Skin epidermis (tissue), 12 donors: ENCODE measurements at regions not wholly inside any gene's neighbourhood (a gene's known extent, or its start where the extent isn't known, plus 50 kb on each side); places are given as distances from the start of the nearest gene placed in this dataset.
"Not testable (repeated sequence)": the region's sequence is repeated elsewhere in the genome, so short reads cannot be mapped to it uniquely, and the experiment has no call there.

Experiments
- H3K27ac ChIP-seq, 21 experiments: fragments of 200-600 bp; sonication (generic) in 11 of 21; one replicate each; pipeline ENCODE4 v1.5.0; 2020; ENCODE audit warnings: mild to moderate bottlenecking in 3 of 21, inconsistent platforms in 2 of 21, moderate library complexity in 2 of 21
- H3K4me3 ChIP-seq, 7 experiments: fragments of 200-600 bp; sonication (generic) in 2 of 7; one replicate each; pipeline ENCODE4 v1.5.0; 2020; ENCODE audit warnings: inconsistent platforms in 2 of 7, mild to moderate bottlenecking in 2 of 7, moderate library complexity in 1 of 7

DNA sequence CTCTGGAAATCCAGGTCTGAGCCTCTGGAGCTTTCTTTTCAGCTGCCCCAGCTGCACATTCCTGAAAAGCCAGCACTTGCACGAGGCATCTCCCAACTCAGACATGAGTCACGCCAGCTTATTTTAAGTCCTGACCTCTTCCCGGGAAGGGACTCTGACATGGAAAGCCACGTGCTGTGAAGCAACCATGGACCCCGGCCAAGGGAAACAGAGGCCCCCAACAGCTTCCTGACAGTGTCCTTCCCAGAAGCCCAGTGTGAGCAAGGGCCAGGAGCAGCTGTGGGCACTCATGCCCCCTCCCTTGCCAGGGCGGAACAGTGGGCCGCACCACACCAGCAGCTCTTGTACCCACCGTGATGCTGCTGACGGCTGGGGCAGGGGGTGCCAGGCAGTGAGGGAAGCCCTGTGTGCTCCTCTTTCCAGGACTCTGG lies 118.8 kb upstream of the CADM1 start:
- peak overlapping the region in 2 of 21 experiments; percentile 53 to 71 for H3K27ac ChIP-seq
- H3K4me3 ChIP-seq: no peak overlapping the region

- no peak overlapping the region for H3K4me3 ChIP-seq
- no peak overlapping the region for H3K27ac ChIP-seq
Measured at GRCh38 chr11:115618428-115618827, 114.2 kb upstream of the CADM1 start.

GRCh38 chr11:115617767-115618166 lies 113.6 kb upstream of the CADM1 start:
- Histone ChIP-seq H3K27ac (no peak overlapping the region), H3K4me3 (no peak overlapping the region)

- H3K4me3 ChIP-seq: no peak overlapping the region
Measured at GRCh38 chr11:115616971-115617370, 112.8 kb upstream of the CADM1 start.

DNA sequence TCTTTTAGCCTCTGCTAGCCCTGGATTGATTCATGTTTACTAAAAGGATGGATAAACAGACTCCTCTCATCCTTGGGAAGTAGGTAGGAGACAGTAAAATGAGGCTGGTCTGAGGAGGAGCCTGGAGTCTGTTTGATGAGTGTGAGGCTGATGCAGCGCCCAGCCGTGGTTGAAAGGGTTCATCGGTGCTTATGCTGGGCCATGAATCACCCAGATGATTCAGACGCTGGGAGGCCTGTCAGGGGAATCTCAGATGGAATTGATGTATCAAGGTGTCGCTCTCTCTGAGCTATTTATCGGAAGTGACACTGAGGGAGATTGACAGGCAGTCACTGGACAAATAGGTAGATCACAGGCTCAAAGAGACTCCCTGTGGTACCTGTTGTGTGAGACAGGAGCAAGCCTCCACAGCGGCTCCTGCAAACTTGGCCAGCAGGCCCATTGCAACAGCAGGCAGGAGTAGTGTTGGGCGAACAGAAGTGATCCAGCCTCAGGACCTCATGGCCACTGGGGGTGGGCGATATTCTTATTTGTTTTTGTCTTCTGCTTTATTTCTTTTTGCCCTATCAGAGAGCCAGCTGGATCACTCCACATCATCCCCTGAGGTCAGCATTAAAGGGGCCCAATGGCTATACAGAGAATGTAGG lies 109.9 kb upstream of the CADM1 start:
- no peak overlapping the region for H3K27ac ChIP-seq
- H3K4me3 ChIP-seq: no peak overlapping the region

More at GRCh38 chr11:115616971-115617370, 112.8 kb upstream of the CADM1 start:
- H3K27ac ChIP-seq: no peak overlapping the region

- H3K27ac ChIP-seq: no peak overlapping the region
- H3K4me3 ChIP-seq: no peak overlapping the region
Measured at GRCh38 chr11:115613004-115613403, 108.8 kb upstream of the CADM1 start.

- Histone ChIP-seq H3K4me3 (no peak overlapping the region), H3K27ac (no peak overlapping the region)
Measured at GRCh38 chr11:115612046-115612730, 108.0 kb upstream of the CADM1 start.

DNA sequence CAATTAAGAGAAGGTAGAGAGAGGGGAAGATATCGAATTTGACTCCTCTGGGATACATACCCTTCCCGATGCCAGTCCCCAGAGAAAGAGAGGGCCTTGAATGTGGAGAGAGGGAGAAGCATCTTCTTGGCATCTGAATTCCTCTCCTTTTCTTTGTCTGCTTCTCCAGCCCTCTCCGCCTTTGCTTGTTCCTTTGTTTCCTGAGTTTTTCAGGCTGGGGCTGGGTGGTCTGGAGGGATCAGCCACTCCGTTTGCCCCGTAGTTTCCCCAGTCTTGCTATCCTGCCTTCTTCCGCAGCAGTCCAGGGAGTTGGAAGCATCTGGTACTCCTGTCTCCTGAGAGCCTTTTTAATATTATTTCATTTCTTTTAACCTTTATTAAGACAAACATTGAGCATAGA lies 107.1 kb upstream of the CADM1 start:
- Histone ChIP-seq H3K4me3 (no peak overlapping the region), H3K27ac (no peak overlapping the region)

- no peak overlapping the region for H3K27ac ChIP-seq
Measured at GRCh38 chr11:115610908-115611307, 106.7 kb upstream of the CADM1 start.

GRCh38 chr11:115610234-115610633 lies 106.0 kb upstream of the CADM1 start:
- not testable (repeated sequence) for H3K27ac ChIP-seq, H3K4me3 ChIP-seq

More at GRCh38 chr11:115610908-115611307, 106.7 kb upstream of the CADM1 start:
- no peak overlapping the region for H3K4me3 ChIP-seq

DNA sequence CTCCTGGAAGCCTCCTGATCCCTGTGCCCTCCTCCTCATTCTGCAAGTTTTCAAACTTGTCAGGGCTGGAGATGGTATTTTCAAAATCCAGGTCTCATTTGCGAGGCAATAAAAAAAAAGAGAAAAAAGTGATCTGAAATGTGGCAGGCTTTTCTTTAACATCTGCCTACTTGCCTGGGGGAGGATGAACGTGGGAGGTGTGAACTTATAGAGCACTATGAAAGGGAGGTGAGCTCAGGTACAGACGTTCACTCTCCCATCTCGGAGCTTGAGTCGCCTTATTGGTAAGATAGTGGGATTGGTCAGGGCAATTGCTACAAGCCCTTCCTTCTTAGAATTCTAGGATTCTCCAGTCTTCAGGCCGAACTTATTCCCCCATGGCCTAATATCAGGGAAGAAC lies 104.8 kb upstream of the CADM1 start:
- Histone ChIP-seq H3K4me3 (no peak overlapping the region), H3K27ac (peak overlapping the region in 1 of 21 experiments; percentile 10)

DNA sequence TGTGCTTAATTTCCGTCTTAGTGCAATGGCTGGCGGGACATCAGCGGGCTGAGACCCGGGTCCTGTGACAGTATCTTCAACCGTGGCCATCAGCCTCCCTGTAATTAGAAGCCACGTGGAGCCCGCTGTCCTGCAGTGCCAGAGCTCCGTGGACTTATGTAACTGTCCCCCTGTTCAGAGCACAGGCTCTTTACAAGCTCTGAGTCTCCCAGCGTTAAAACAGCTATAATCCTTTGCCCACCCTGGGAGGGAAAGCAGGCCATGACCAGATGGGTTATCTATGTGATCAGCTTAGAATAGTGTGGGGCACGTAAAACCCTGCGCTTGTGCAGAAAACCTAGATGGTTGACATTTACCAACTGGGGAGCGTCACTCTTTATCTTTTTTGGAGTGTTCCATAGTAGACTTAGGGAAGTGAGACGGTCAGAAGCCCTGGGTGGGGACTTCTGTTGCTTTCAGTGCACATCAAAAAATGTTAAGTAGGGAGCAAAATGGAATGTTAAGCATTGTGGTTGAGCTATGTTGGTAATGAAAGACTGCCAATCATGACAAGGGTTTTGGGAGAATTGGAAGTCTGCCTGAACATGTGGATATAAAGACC lies 103.5 kb upstream of the CADM1 start:
- Histone ChIP-seq H3K27ac (no peak overlapping the region), H3K4me3 (no peak overlapping the region)

GRCh38 chr11:115606498-115607220 lies 102.4 kb upstream of the CADM1 start:
- no peak overlapping the region for H3K4me3 ChIP-seq
- H3K27ac ChIP-seq: no peak overlapping the region

- H3K27ac ChIP-seq: no peak overlapping the region
- H3K4me3 ChIP-seq: no peak overlapping the region
Measured at GRCh38 chr11:115605871-115606497, 101.8 kb upstream of the CADM1 start.

- not testable (repeated sequence) for H3K4me3 ChIP-seq, H3K27ac ChIP-seq
Measured at GRCh38 chr11:115605397-115605796, 101.2 kb upstream of the CADM1 start.

DNA sequence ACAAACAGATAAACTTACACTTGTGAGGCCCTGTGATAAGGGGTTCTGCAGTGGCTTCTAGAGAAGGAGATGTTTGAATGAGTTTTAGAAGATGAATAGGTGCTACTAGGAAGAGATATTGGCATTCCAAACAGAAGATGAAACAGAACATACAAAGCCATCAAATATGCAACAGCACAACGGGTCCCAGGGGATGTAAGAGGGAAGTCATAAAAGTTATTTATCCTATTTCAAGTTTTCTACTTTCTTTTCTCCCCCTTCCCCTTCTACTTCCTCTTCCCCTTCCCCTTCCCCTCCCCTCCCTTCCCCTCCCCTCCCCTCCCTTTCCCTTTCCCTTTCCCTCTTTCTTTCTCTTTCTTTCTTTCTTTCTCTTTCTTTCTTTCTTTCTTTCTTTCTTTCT lies 94.9 kb upstream of the CADM1 start:
- H3K27ac ChIP-seq: no peak overlapping the region
- no peak overlapping the region for H3K4me3 ChIP-seq

DNA sequence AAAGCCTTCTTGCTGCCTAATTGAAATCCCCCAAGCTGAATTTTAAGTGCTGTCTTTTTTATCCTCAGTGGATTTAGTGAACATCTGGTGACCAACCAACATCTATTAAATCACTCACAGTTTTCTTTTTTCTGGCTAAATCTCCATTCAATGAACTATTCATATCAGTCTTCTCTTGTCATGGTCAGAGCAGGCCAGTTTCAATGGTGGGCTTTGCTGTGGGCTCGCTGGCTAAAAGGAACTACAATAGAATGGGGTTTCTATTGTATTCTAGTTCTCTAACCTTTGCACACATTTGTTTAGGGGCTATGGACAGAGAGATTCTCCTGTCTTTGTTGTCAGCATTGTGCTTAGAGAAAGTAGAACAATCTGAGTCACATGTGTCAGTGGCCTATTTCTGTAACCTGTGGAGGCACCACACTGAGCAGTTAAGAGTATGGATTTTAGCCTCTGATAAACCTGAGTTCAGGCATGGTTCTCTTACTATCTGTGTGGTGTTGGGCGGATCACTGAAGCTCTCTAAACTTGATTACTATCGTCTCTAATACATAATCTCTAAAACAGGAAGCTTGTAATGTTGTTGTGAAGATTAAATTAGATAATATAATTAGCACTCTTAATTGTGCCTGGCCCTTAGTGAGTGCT lies 94.2 kb upstream of the CADM1 start:
- no peak overlapping the region for H3K27ac ChIP-seq
- H3K4me3 ChIP-seq: no peak overlapping the region

GRCh38 chr11:115591380-115591779 lies 87.2 kb upstream of the CADM1 start:
- H3K4me3 ChIP-seq: no peak overlapping the region
- H3K27ac ChIP-seq: no peak overlapping the region

- Histone ChIP-seq H3K4me3 (no peak overlapping the region), H3K27ac (no peak overlapping the region)
Measured at GRCh38 chr11:115590254-115590653, 86.0 kb upstream of the CADM1 start.
